ENCODE measurements at regions not wholly inside any gene's neighbourhood (a gene's known extent, or its start where the extent isn't known, plus 50 kb on each side); places are given as distances from the start of the nearest gene placed in this dataset.
"Not testable (repeated sequence)": the region's sequence is repeated elsewhere in the genome, so short reads cannot be mapped to it uniquely, and the experiment has no call there.

GRCh38 chr2:153575171-153575853 lies 96.8 kb upstream of the RPRM start:
- no peak for DNase-seq (ENCODE audit: low spot score)
- TF ChIP-seq, protein P1, sequence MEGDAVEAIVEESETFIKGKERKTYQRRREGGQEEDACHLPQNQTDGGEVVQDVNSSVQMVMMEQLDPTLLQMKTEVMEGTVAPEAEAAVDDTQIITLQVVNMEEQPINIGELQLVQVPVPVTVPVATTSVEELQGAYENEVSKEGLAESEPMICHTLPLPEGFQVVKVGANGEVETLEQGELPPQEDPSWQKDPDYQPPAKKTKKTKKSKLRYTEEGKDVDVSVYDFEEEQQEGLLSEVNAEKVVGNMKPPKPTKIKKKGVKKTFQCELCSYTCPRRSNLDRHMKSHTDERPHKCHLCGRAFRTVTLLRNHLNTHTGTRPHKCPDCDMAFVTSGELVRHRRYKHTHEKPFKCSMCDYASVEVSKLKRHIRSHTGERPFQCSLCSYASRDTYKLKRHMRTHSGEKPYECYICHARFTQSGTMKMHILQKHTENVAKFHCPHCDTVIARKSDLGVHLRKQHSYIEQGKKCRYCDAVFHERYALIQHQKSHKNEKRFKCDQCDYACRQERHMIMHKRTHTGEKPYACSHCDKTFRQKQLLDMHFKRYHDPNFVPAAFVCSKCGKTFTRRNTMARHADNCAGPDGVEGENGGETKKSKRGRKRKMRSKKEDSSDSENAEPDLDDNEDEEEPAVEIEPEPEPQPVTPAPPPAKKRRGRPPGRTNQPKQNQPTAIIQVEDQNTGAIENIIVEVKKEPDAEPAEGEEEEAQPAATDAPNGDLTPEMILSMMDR (IDR thresholded peaks at IDR 0.05; ENCODE audit: extremely low read depth, insufficient read depth, missing control alignments), result peak; percentile 4
- in situ Hi-C loops (cut with MboI; ENCODE audit: low pct_unique_long_range_greater_than_20kb, low sequenced_read_pairs, unreplicated experiment), result no loop called here

DNA sequence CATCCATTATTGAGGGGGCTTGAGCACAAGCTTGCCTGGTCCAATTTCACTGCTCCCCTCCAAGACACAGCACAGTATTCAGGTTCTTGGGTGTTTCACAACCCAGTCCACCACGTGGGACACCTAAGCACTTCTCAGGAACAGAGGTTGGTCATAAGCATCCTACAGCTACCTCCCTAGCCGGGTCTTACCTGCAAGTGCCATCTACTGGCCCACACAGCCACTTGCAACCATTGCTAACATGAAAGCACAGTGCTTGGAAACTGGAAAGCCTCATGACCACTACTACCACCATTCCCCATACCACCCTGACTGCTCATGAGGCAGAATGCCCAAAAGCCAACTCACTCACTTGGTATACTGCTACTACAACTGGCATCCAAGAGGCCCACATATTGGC lies 105.7 kb upstream of the RPRM start:
- TF ChIP-seq, protein P1 (IDR thresholded peaks at IDR 0.05; ENCODE audit: extremely low read depth, insufficient read depth, missing control alignments), result no peak
- DNase-seq (ENCODE audit: low spot score), result no peak
- in situ Hi-C loops (cut with MboI; ENCODE audit: low pct_unique_long_range_greater_than_20kb, low sequenced_read_pairs, unreplicated experiment), result no loop called here

GRCh38 chr2:153588408-153588807 lies 109.8 kb upstream of the RPRM start:
- TF ChIP-seq, protein P1 (IDR thresholded peaks at IDR 0.05; ENCODE audit: extremely low read depth, insufficient read depth, missing control alignments), result no peak
- DNase-seq (ENCODE audit: low spot score), result no peak
- in situ Hi-C loops (cut with MboI; ENCODE audit: low pct_unique_long_range_greater_than_20kb, low sequenced_read_pairs, unreplicated experiment), result no loop called here

DNA sequence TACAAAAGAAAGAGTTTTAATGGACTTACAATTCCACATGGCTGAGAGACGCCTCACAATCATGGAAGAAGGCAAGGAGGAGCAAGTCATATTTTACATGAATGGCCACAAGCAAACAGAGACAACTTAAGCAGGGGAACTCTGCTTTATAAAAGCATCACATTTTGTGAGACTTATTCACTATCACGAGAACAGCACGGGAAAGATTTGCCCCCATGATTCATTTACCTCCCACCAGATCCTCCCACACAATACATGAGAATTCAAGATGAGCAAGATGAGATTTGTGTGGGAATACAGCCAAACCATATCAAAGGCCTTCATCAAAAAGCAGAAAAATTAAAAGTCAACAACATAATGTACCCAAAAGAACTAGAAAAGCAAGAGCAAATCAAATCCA lies 111.0 kb upstream of the RPRM start:
- in situ Hi-C loops (cut with MboI; ENCODE audit: low pct_unique_long_range_greater_than_20kb, low sequenced_read_pairs, unreplicated experiment), result no loop called here
- TF ChIP-seq, protein P1 (IDR thresholded peaks at IDR 0.05; ENCODE audit: extremely low read depth, insufficient read depth, missing control alignments), result no peak
- DNase-seq (ENCODE audit: low spot score), result no peak

GRCh38 chr2:153593086-153593485 lies 114.5 kb upstream of the RPRM start:
- in situ Hi-C loops (cut with MboI; ENCODE audit: low pct_unique_long_range_greater_than_20kb, low sequenced_read_pairs, unreplicated experiment); DNase-seq (ENCODE audit: low spot score): not testable (repeated sequence)

DNA sequence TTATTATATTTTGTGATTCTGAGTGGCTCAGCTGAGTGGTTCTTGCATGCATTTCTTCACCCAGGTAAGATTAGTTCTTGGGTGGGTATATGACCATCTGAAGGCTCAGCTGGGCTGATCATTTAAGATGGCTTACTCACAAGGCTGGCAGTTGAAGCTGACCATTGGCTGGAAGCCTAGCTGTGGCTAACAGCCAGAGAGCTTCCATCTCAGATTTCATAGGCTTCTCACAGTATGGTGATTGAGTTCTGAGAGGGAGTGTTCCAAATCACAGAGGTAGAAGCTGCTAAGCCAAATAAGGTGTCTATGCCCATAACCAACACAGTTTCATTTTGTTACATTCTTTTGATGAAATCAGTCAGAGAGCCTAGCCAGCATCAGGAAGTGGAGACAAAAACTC lies 117.4 kb upstream of the RPRM start:
- no peak for DNase-seq (ENCODE audit: low spot score)
- TF ChIP-seq, protein P1 (IDR thresholded peaks at IDR 0.05; ENCODE audit: extremely low read depth, insufficient read depth, missing control alignments), result no peak
- in situ Hi-C loops (cut with MboI; ENCODE audit: low pct_unique_long_range_greater_than_20kb, low sequenced_read_pairs, unreplicated experiment), result no loop called here

GRCh38 chr2:153601812-153602211 lies 123.2 kb upstream of the RPRM start:
- in situ Hi-C loops (cut with MboI; ENCODE audit: low pct_unique_long_range_greater_than_20kb, low sequenced_read_pairs, unreplicated experiment), result no loop called here
- DNase-seq (ENCODE audit: low spot score), result no peak

More at GRCh38 chr2:153601812-153602211, 123.2 kb upstream of the RPRM start:
- TF ChIP-seq, protein P1 (IDR thresholded peaks at IDR 0.05; ENCODE audit: extremely low read depth, insufficient read depth, missing control alignments), result no peak

Data from GM13977 (cell line).